OCI-M2 (cell line): ENCODE measurements at regions not wholly inside any gene's neighbourhood (a gene's known extent, or its start where the extent isn't known, plus 50 kb on each side); places are given as distances from the start of the nearest gene placed in this dataset.

Experiments used
- DNase-seq: peaks from one replicate; lab custom pipeline; 2025; ENCODE audit not compliant: unreplicated experiment; lab: John Stamatoyannopoulos, UW

DNA sequence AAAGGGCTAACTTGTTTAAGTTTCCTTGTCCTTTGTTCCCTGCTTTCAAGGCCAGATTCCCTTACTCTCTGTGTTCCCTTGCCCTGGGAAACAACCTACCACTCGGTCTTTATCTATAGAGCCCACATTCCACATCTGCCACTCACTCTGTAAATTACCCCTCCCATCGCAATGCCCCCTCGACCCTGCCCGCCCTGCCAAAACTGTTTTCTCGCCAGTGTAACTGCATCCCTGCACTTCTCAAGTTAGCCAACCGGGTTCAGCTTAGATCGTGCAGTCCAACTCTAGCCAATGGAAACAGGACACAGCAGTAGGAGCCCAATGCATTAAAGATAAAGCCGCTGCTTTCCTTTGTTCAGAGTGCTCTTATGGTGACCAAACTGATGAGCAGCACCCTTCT lies 263.6 kb downstream of the TBL1XR1 start:
- DNase-seq = no peak

DNA sequence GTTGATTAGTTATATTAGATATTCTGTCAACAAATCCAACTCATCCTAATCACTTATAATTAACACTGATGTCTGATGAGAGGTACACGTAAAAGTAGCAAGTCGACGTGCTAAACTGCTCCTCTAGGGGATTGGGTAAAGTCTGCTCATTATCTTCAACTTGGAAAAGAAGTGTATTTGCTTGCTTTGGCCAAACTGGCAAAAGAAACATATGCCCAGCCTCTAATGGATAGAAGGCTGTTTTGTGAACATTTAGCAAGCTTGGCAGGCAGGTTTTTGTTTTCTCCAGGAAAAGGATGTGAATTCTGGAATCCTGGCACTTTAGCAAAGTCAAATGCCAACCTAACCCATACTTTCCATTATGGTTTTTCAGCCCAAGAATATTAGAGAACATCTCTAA lies 264.8 kb downstream of the TBL1XR1 start:
- no peak for DNase-seq

DNA sequence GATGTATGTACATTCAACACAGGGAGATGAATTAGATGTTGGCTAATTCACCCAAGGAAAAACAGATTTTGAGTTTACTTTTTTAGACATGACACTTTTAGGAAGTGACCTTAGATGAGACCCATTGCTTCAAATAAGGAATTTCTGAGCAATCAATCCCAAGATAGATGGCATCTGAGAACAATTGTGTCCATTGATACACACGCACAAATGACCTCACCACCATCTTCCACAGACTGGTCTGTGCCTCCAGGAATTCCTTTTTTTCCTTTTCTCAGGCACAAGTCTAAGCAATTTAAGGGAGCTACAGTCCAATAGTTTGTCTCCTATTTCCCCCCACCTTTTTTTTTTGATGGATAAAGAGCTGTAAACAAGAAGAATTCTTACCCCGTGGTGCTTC lies 265.3 kb downstream of the TBL1XR1 start:
- DNase-seq = no peak

GRCh38 chr3:176930942-176931341 lies 266.3 kb downstream of the TBL1XR1 start:
- DNase-seq = no peak

- DNase-seq = no peak
Observed at GRCh38 chr3:176928582-176928931, 268.7 kb downstream of the TBL1XR1 start.

- DNase-seq = no peak
Observed at GRCh38 chr3:176927706-176928581, 269.3 kb downstream of the TBL1XR1 start.

DNA sequence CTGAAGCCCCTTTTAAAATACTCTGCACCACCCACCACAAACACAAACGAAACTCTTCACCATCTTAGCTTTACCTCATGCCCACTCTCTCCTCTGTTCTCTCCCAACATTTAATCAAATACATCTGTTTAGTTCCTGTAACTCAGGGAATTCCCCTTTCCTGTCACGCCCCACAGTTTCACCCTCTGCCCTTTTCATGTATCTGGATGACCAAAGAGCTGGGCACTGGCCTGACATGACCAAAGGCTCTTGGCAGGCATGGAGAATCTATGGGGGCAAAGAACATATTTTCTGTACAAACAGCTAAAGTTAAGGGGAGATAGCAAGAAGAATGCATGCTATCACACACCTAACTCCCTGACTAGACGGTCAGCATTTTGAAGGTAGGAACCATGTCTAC lies 270.0 kb downstream of the TBL1XR1 start:
- no peak for DNase-seq

DNA sequence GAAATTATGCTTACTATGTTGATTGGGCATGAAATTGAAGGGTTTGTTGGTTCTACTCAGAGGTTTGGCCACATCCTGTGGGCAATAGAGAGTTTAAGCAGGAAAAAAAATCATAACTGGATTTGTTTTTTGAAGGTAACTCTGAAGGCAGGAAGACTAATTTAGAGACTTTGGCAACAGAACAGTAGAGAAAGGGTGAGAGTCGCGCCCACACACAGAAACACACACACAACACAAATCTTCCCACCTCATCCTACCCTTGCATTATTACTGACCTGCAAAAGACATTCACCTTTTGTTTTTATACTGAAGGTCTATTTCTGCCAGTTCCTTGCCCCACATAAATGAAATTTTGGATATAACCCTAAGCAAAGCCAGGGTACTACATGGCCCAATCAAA lies 270.6 kb downstream of the TBL1XR1 start:
- DNase-seq = no peak

- DNase-seq = no peak
Observed at GRCh38 chr3:176926034-176926433, 271.2 kb downstream of the TBL1XR1 start.

- DNase-seq = no peak
Observed at GRCh38 chr3:176920766-176921160, 276.5 kb downstream of the TBL1XR1 start.

DNA sequence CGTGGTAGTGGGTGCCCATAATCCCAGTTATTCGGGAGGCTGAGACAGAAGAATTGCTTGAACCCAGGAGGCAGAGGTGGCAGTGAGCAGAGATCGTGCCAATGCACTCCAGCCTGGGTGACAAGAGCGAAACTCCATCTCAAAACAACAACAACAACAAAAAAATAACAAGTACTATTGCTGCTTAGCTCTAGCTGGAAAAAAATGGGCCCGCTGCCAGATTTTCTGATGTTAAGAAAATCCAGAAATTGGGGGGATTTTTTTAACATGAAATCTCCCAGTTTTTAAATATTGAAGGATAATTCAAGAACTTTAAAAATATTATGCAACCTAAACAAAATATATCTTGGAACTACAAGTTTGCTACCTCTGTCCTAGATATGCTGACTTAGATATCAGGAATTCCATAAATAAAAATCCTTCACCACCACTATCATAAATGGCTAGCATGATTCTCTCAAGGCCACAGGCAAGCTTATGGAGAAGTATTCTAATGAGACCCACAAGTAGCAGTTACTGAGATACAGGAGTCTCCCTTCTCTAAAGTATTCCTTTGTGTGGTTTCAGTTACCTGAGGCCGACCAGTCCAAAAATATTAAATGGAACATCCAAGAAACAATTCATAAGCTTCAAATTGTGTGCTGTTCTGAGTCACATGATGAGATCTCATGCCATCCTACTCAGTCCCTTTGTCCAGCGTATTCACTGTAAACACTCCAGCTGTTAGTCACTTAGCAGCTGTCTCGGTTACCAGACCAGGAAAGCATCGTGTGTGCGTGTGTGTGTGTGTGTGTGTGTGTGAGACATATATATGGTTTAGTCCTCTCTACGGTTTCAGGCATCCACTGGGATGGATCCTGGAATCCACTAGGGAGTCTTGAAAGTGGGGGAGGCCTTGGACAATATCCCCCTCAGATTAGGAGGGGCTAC lies 277.2 kb downstream of the TBL1XR1 start:
- DNase-seq = no peak

- no peak for DNase-seq
Observed at GRCh38 chr3:176916777-176917176, 280.5 kb downstream of the TBL1XR1 start.

GRCh38 chr3:176914764-176915163 lies 282.5 kb downstream of the TBL1XR1 start:
- no peak for DNase-seq

DNA sequence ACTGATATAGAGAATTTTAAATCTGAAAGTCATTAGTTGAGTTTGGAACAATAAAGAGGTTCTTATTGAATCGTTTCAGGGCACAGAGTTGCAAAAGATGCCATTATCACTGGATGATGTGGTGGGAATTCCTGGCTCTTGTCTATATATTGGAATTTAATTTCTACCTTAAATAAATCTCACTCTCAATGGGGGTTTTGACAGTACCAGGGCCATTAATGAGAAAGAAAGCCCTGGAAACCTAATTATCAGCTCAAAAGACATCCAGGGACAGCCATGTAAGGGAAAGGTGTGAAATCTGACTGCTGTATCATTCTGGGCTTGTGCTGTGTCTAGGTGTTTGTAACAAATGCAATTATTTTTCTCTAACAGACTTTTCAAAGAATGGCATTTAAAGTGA lies 285.7 kb downstream of the TBL1XR1 start:
- DNase-seq = no peak

GRCh38 chr3:176909044-176909443 lies 288.2 kb downstream of the TBL1XR1 start:
- DNase-seq = no peak

DNA sequence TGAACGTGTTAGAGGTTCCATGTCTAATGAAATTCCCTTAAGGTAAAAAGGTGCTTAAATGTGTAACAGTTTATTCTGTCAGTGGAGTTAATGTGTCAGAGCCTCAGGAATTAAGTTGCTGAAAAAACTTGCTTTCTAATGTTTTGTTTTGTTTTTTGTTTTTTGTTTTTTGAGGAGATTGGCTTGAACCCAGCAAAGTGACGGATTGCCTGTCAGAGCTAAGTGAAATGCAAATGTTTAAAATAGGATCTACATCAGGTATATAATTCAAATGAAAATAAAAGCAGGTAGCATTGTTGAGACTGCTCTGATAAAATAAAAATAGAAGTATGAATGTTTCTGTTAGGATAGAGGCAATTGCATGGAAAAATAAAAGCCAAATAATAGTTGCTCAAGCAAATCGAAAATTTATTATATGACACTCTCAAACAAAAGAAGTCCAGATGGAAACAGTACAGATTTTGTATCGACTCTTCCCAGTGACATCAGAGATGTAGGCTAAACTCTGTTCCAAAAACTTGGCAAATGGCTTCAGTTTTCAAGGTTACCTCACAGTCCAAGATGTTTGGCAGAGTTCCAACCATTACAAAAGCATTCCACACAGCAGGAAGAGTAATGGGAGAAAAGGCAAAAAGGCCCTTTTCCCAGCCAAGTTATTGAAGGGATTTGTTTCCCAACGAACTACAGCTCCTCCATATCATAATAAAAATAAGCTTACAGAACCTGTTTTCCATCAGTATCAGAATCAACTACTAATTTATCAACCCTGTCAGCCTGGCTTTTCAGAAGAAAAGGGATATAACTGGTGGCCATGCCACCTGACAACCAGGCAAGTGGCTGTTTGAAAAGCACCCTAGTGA lies 291.0 kb downstream of the TBL1XR1 start:
- DNase-seq = no peak

- no peak for DNase-seq
Observed at GRCh38 chr3:176905331-176905730, 292.0 kb downstream of the TBL1XR1 start.

GRCh38 chr3:176904506-176904905 lies 292.8 kb downstream of the TBL1XR1 start:
- no peak for DNase-seq

DNA sequence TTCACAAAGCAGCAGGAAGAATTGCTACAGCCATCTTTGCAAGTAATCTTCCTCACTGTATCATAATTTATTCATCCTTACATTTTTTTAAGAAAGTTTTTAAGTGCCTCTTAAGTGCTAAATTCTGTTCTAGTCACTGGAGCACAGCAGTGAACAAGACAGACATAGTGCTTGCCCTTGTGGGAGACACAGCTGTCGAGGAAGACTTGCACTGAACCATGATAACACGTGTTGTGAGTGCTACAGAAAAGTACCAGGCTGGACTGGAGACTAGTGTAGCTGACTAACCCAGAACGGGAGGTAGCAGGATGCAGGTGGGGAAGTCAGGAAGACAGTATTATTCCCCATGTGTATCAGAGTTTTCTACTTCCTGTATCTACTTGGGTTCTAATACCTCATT lies 300.6 kb downstream of the TBL1XR1 start:
- no peak for DNase-seq

- DNase-seq = no peak
Observed at GRCh38 chr3:176896165-176896564, 301.1 kb downstream of the TBL1XR1 start.

DNA sequence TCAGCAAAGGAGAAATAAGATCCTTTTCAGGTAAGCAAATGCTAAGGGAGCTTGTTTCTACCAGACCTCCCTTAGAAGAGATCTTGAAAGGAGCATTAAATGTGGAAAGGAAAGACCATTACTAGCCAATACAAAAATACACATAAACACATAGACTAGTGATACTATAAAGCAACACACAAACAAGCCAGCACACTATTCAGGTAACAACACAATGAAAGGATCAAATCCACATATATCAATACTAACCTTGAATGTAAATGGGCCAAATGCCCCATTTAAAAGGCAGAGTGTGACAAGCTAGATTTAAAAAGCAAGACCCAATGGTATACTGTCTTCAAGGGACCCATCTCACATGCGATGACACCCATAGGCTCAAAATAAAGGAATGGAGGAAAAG lies 317.6 kb downstream of the TBL1XR1 start:
- no peak for DNase-seq
